ENCODE measurements at regions not wholly inside any gene's neighbourhood (a gene's known extent, or its start where the extent isn't known, plus 50 kb on each side); places are given as distances from the start of the nearest gene placed in this dataset.
A peak's percentile ranks its signal among the peaks of the same experiment; 100 is the strongest.

- DNase-seq, result no peak
These were observed 64.6 kb upstream of the ELOVL5 start for GRCh38 chr6:53413326-53413725.

DNA sequence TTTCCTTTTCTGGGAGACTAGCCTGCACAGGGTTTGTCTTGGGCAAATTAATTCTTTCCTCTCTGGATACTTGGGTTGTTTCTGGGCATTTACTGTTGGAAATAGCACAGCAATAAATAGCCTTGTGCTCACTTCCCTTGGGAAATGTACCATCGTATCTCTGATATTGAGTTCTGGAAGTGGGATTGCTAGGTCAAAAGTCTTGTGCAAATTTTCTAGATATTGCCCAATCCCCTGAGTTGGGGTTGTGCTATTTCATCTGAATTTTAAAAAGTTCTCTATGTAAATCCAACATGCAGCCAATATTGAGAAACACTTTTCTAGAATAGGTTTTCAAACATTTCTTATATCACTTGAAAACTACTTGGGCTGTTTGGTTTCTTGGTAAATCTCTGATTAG is 64.0 kb upstream of the ELOVL5 start:
- DNase-seq, result no peak

GRCh38 chr6:53412021-53412715 is 63.4 kb upstream of the ELOVL5 start:
- DNase-seq, result no peak

DNA sequence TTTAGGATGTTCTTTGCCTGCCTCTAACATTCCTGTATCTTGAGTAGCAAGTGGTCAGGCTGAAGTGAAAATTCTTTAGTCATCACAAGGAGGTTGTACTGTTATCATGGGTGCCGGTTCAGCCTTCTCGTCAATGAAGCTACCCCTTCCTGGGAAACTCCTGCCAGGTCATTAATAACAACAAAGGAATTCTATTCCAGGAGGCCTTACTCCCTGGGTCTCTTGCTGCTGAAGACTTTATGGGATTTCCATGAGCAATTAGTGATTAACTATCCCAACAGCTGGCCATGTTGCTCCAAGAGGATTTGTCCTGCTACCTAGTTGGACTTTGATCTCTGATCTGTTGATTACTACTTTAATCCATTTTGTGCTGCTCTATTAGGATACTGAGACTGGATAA is 62.7 kb upstream of the ELOVL5 start:
- no peak for DNase-seq

DNA sequence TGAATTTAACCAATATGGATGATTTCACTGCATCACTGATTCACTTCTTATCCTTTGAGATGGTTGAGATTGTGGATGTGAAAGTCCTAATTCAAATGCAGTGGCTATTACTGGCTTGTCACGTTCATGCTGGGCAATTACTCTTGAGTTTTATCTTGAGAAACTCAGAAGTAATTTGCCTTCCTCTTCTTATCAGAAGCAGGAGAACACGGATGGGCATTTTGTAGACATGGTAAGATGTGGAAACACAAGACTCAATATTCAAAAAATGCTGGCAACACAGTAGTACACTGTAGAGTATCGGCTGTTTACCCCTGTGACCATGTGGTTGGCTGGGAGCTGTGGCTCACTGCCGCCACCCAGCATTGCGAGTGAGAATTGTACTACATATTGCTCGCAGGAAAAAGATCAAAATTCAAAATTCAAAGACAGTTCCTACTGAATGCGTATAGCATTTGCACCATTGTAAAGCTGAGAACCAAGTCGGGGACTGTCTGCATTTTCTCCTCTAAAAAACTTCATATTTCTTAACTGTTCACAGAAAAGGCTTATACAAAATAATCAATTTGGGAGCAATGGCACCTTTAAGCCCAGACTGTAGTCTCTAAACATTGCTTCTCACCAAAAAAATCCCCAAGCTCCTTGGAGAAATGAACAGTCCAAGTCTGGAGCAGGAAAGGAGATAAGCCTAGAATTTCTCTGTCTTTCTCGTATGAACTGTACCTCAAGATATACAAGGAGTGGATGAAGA is 61.9 kb upstream of the ELOVL5 start:
- peak; percentile 30 to 57 (median 46) for DNase-seq

GRCh38 chr6:53408826-53409225 is 60.1 kb upstream of the ELOVL5 start:
- DNase-seq, result no peak

DNA sequence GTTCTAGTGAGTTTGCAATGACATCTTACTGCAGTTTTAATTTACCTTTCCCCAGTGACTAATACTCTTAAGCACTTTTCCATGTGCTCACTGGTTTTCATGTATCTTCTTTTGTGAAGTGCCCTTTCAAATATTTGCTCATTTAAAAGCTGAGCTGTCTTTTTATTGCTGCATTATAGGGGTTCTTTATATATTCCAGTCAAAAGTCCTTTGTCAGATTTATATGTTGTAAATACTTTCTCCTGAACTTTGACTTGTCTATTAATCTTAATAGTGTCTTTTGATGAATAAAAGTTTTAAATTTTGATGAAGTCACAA is 50.2 kb upstream of the ELOVL5 start:
- no peak for DNase-seq

DNA sequence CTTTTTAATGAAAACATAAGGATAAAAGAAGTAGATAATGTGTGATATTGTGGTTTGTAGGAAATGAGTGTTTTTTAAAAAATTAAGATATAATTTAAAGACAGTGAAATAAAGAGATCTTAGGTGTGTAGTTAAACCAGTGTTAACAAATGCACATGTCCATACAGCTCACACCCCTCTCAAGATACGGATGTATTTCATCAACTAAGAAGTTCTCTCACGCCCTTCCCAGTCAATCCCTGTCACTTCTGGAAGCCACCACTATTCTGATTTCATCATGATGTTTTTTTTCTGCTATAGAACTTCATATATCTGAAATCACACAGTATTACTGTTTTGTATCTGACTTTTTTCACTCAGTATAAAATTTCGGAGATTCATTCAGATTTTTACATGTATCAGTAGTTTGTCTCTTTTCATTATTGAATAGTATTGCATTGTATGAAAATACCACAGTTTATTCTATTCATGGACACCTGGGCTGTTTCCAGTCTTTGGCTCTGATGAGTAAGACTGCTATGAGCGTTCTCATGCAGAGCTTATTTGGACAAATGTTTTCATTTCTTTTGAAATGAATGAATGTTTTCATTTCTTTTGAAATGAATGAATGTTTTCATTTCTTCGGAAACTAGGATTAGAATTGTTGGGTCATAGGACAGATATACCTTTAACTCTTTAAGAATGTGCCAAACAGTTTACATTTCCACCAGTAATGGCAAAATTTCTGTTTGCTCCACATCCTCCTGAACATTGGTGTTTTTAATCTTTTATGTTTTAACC is 49.7 kb upstream of the ELOVL5 start:
- DNase-seq, result no peak

Data from T-helper 1 cell (primary cell).